Trophoblast cell (in vitro differentiated cells and primary cell): ENCODE measurements at regions not wholly inside any gene's neighbourhood (a gene's known extent, or its start where the extent isn't known, plus 50 kb on each side); places are given as distances from the start of the nearest gene placed in this dataset.
A peak's percentile ranks its signal among the peaks of the same experiment; 100 is the strongest.
"Not testable (repeated sequence)": the region's sequence is repeated elsewhere in the genome, so short reads cannot be mapped to it uniquely, and the experiment has no call there.

Source experiments
- DNase-seq, 2 donors: peaks; one replicate each; pipeline ENCODE4 v3.0.0-alpha.2; 2016
- H2AFZ ChIP-seq: 2 replicates; pipeline ENCODE4 v1.6.1; 2013; ENCODE audit warnings: low read length, moderate library complexity, mild to moderate bottlenecking; ENCODE audit not compliant: insufficient read depth, poor library complexity
- H2AK5ac ChIP-seq: 2 replicates; pipeline ENCODE4 v1.6.1; 2013; ENCODE audit warnings: mild to moderate bottlenecking, low read length
- H2BK120ac ChIP-seq: 2 replicates; pipeline ENCODE4 v1.6.1; 2013; ENCODE audit warnings: low read length, mild to moderate bottlenecking, moderate library complexity; ENCODE audit not compliant: insufficient read depth, poor library complexity
- H2BK12ac ChIP-seq: 2 replicates; pipeline ENCODE4 v1.6.1; 2013; ENCODE audit warnings: mild to moderate bottlenecking, low read length, moderate library complexity
- H2BK5ac ChIP-seq: 2 replicates; pipeline ENCODE4 v1.6.1; 2013; ENCODE audit warnings: low read length, low read depth, moderate library complexity, mild to moderate bottlenecking; ENCODE audit not compliant: poor library complexity
- H3K14ac ChIP-seq: 2 replicates; pipeline ENCODE4 v1.6.1; 2013; ENCODE audit warnings: mild to moderate bottlenecking, low read length
- H3K18ac ChIP-seq: 2 replicates; pipeline ENCODE4 v1.6.1; 2013; ENCODE audit warnings: mild to moderate bottlenecking, low read length
- H3K23ac ChIP-seq: 2 replicates; pipeline ENCODE4 v1.6.1; 2013; ENCODE audit warnings: low read length
- H3K27ac ChIP-seq: 2 replicates; pipeline ENCODE4 v1.5.1; 2013; ENCODE audit warnings: low read depth, mild to moderate bottlenecking, inconsistent platforms, low read length, moderate library complexity
- H3K27me3 ChIP-seq: 2 replicates; pipeline ENCODE4 v1.6.1; 2013; ENCODE audit warnings: inconsistent platforms, mild to moderate bottlenecking, low read length, moderate library complexity; ENCODE audit not compliant: insufficient read depth
- H3K36me3 ChIP-seq, 2 experiments: 1 replicate in 1 of 2; 2 replicates in 1 of 2; pipeline ENCODE4 v1.6.1; 2013; ENCODE audit warnings: low read length in 2 of 2, mild to moderate bottlenecking in 2 of 2, moderate library complexity in 1 of 2; ENCODE audit not compliant: insufficient read depth in 2 of 2, control insufficient read depth in 1 of 2
- H3K4ac ChIP-seq: 2 replicates; pipeline ENCODE4 v1.6.1; 2013; ENCODE audit warnings: low read depth, mild to moderate bottlenecking, low read length, moderate library complexity
- H3K4me1 ChIP-seq, 2 experiments: 1 replicate in 1 of 2; 2 replicates in 1 of 2; pipeline ENCODE4 v1.6.1; 2013; ENCODE audit warnings: low read length in 2 of 2, mild to moderate bottlenecking in 2 of 2, moderate library complexity in 1 of 2; ENCODE audit not compliant: insufficient read depth in 2 of 2, control insufficient read depth in 1 of 2
- H3K4me2 ChIP-seq: 2 replicates; pipeline ENCODE4 v1.6.1; 2013; ENCODE audit warnings: inconsistent platforms, mild to moderate bottlenecking, low read length, moderate library complexity
- H3K4me3 ChIP-seq: 2 replicates; pipeline ENCODE4 v1.5.1; 2013; ENCODE audit warnings: mild to moderate bottlenecking, low read depth, low read length, inconsistent platforms
- H3K79me1 ChIP-seq: one replicate; pipeline ENCODE4 v1.6.1; 2013; ENCODE audit warnings: low read length
- H3K79me2 ChIP-seq: 2 replicates; pipeline ENCODE4 v1.6.1; 2013; ENCODE audit warnings: low read length, mild to moderate bottlenecking; ENCODE audit not compliant: control insufficient read depth, insufficient read depth, poor library complexity
- H3K9ac ChIP-seq: 2 replicates; pipeline ENCODE4 v1.6.1; 2013; ENCODE audit warnings: mild to moderate bottlenecking, low read length
- H3K9me3 ChIP-seq: 2 replicates; pipeline ENCODE4 v1.6.1; 2013; ENCODE audit warnings: low read depth, mild to moderate bottlenecking, control low read depth, inconsistent platforms, low read length; ENCODE audit not compliant: insufficient read depth
- H4K12ac ChIP-seq: 2 replicates; pipeline ENCODE4 v1.6.1; 2013; ENCODE audit warnings: low read depth, mild to moderate bottlenecking, low read length, moderate library complexity
- H4K8ac ChIP-seq: 2 replicates; pipeline ENCODE4 v1.6.1; 2013; ENCODE audit warnings: low read depth, mild to moderate bottlenecking, low read length, moderate library complexity
- H4K91ac ChIP-seq: one replicate; pipeline ENCODE4 v1.6.1; 2013; ENCODE audit warnings: low read depth, mild to moderate bottlenecking, low read length, moderate library complexity
- WGBS: extraction: QIAGEN DNeasy Blood & Tissue Kit; methylation state at CpG from one replicate; pipeline ENCODE4 v1.1.7; 2013; ENCODE audit warnings: missing lambda C conversion rate; ENCODE audit not compliant: insufficient read length, insufficient coverage; ENCODE audit errors: extremely low coverage; 5-methylcytosine and 5-hydroxymethylcytosine counted together

DNA sequence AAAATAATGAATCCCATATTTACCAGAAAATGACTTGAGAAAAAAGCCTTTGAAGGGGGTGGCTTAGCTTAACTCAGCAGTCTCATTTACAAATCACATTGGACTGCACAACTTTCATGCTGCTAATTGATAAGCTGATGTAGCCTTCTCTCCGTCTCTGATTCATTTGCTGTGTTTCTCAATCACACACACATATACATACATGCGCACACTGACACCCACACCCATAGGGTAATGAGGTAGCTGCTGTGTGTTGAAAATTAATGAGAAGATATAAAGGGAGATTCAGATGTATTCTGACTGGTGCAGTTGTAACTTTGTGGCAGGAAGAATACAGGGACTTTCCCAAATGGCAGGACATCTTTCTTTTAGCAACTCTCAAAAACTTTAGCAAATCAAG lies 141.9 kb upstream of the GCFC2 start:
- Histone ChIP-seq H4K8ac (no peak overlapping the region), H3K4me2 (no peak overlapping the region), H2BK5ac (no peak overlapping the region), H3K4ac (no peak overlapping the region), H3K9me3 (peaks cover 5% of the 10 kb centered on the region), H4K12ac (no peak overlapping the region), H4K91ac (no peak overlapping the region), H3K9ac (no peak overlapping the region), H3K79me1 (no peaks in the 10 kb centered on the region), H3K36me3 (no peaks in the 10 kb centered on the region), H2BK12ac (no peak overlapping the region), H3K18ac (no peak overlapping the region), H3K23ac (no peak overlapping the region), H3K4me1 (no peaks in the 10 kb centered on the region), H2BK120ac (no peak overlapping the region), H3K27ac (no peak overlapping the region), H3K79me2 (no peaks in the 10 kb centered on the region), H2AFZ (no peak overlapping the region), H3K4me3 (no peak overlapping the region), H3K27me3 (no peaks in the 10 kb centered on the region), H3K14ac (no peak overlapping the region), H2AK5ac (no peak overlapping the region)
- no peak for DNase-seq
- WGBS, result no CpG with 5 or more reads among the region's 2 CpGs

DNA sequence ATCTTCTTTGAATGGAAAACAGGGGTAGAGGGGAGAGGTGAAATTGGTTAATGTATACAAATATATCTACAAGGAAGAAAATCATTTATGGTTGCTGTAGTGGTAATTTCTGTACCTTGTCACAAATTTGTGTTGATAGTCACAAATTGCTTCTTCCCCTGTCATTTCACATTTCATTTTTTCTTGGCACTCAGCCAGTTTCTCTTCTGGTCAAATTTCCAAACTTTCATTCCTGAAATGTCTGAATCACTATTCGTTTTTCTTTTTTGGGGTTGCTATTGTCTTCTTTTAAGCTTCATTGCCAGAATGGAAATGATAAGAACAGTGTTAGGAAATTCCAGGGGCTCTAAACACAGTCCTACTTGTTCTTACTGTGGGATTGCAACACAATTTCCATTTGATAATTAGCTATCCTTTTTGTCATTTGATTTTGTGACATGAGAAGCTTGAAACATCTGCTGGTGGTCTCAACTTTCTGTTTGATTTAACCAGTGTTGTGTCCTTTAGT lies 136.0 kb upstream of the GCFC2 start:
- H2AFZ ChIP-seq, result no peak overlapping the region
- no peaks in the 10 kb centered on the region for H3K36me3 ChIP-seq
- no peak for DNase-seq
- H3K27me3 ChIP-seq, result no peaks in the 10 kb centered on the region
- H3K9me3 ChIP-seq, result no peaks in the 10 kb centered on the region
- H3K79me1 ChIP-seq, result no peaks in the 10 kb centered on the region
- H4K8ac ChIP-seq, result no peak overlapping the region
- H3K4me2 ChIP-seq, result no peak overlapping the region
- no CpG with 5 or more reads among the region's 1 CpG for WGBS
- no peaks in the 10 kb centered on the region for H3K4me1 ChIP-seq
- H3K9ac ChIP-seq, result no peak overlapping the region
- H2BK5ac ChIP-seq, result no peak overlapping the region
- H3K4me3 ChIP-seq, result no peak overlapping the region
- H3K18ac ChIP-seq, result no peak overlapping the region
- H2BK120ac ChIP-seq, result no peak overlapping the region
- no peak overlapping the region for H3K23ac ChIP-seq
- H4K91ac ChIP-seq, result no peak overlapping the region
- H3K4ac ChIP-seq, result no peak overlapping the region
- no peak overlapping the region for H2BK12ac ChIP-seq
- H4K12ac ChIP-seq, result no peak overlapping the region
- H2AK5ac ChIP-seq, result no peak overlapping the region
- H3K14ac ChIP-seq, result no peak overlapping the region
- no peak overlapping the region for H3K27ac ChIP-seq
- no peaks in the 10 kb centered on the region for H3K79me2 ChIP-seq

DNA sequence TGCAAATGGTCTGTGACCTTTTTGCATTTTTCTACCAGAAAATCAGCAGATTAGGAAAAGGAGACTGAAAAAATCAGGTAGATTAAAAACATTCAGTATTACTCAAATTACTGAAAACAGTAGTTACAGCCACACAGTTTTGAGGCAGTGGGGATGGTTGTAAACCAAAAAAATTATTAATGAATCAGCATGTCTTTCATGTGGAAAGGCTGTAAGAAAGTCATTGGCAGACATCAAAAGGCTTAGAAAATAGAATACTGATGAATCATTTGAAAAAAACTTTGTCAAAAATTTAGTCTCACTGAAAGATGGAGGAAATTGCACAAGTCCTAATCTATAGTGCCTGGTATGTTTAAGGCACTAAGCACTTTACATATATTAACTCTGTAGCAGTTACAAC lies 133.9 kb upstream of the GCFC2 start:
- Histone ChIP-seq H3K9me3 (no peaks in the 10 kb centered on the region), H3K4ac (no peak overlapping the region), H3K23ac (no peak overlapping the region), H2AK5ac (no peak overlapping the region), H3K4me2 (no peak overlapping the region), H3K14ac (no peak overlapping the region), H3K36me3 (no peaks in the 10 kb centered on the region), H4K8ac (no peak overlapping the region), H3K4me1 (no peaks in the 10 kb centered on the region), H3K4me3 (no peak overlapping the region), H3K27ac (no peak overlapping the region), H2BK120ac (no peak overlapping the region), H3K79me2 (no peaks in the 10 kb centered on the region), H4K91ac (no peak overlapping the region), H2AFZ (no peak overlapping the region), H2BK12ac (no peak overlapping the region), H4K12ac (no peak overlapping the region), H3K27me3 (no peaks in the 10 kb centered on the region), H2BK5ac (no peak overlapping the region), H3K9ac (no peak overlapping the region), H3K79me1 (no peaks in the 10 kb centered on the region), H3K18ac (no peak overlapping the region)
- DNase-seq, result peak in 1 of 2 donors; percentile 48

DNA sequence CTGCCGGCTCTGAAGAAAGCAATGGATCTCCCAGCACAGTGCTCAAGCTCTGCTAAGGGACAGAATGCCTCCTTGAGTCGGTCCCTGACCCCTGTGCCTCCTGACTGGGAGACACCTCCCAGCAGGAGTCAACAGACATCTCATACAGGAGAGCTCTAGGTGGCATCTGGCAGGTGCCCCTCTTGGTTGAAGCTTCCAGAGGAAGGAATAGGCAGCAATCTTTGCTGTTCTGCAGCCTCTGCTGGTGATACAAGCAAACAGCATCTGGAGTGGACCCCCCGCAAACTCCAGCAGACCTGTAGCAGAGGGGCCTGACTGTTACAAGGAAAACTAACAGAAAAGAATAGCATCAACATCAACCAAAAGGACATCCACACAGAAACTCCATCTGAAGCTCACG lies 123.9 kb upstream of the GCFC2 start:
- WGBS, result no CpG with 5 or more reads among the region's 4 CpGs
- not testable (repeated sequence) for H2AFZ ChIP-seq

More for the DNA sequence above, 123.9 kb upstream of the GCFC2 start:
- not testable (repeated sequence) for H3K27ac ChIP-seq, H2BK5ac ChIP-seq, H3K9me3 ChIP-seq, H3K4me3 ChIP-seq, H2BK120ac ChIP-seq, H2AK5ac ChIP-seq, H4K12ac ChIP-seq, H3K79me2 ChIP-seq, H3K27me3 ChIP-seq, H3K14ac ChIP-seq, DNase-seq, H2BK12ac ChIP-seq, H3K23ac ChIP-seq, H3K4me1 ChIP-seq, H3K9ac ChIP-seq, H4K91ac ChIP-seq, H3K18ac ChIP-seq, H3K79me1 ChIP-seq, H3K36me3 ChIP-seq, H3K4me2 ChIP-seq, H4K8ac ChIP-seq, H3K4ac ChIP-seq
